ENCODE measurements at regions not wholly inside any gene's neighbourhood (a gene's known extent, or its start where the extent isn't known, plus 50 kb on each side); places are given as distances from the start of the nearest gene placed in this dataset.

DNA sequence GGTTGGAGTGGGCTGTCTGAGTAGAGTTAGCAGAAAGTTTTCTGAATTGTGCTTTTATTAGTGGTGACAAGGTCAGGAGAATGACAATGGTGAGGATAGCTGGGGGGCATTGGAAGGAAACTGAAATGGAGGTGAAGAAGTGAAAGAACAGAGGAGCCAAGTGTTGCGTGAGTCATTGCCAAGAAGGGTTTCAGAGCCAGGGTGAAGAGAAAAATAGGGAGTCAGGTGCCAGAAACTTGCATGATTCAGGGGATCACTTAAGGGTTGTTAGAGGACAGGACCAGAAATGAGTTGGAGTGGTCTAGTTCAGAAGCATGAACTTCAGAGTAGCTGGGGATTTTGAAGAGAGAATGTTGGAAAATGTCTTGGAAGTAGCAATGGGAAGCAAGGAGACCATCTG lies 86.0 kb upstream of the GALNT15 start:
- TF ChIP-seq POLR2A (IDR thresholded peaks at IDR 0.05; ENCODE audit: low read depth, low read length), result no peak
- no peak for TF ChIP-seq TAF1 (IDR thresholded peaks at IDR 0.05; ENCODE audit: borderline replicate concordance, low read depth, low read length)
- no peak for TF ChIP-seq POLR2AphosphoS5 (IDR thresholded peaks at IDR 0.05; ENCODE audit: low read depth, low read length)
